ENCODE measurements at regions not wholly inside any gene's neighbourhood (a gene's known extent, or its start where the extent isn't known, plus 50 kb on each side); places are given as distances from the start of the nearest gene placed in this dataset.

DNA sequence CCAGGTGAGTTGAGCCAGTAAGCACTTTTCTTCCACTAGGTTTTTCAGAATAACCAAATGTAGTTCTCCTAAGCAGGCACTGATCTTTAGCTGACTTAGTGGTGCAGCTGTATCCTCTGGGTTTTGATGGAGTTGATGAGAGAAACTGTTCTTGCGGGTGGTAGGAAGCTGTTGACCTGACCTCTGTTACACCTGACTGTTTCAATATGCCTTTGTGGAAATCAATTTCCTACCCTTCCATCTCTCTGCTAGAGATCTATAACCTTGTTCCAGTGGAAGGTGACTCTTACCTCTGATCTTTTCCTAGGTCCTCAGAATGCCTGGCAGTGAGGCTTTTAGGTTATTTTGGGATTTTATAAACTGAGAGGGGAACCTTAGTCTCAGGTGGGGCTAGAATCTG, 51.6 kb upstream of the MACF1 start:
- Histone ChIP-seq H3K79me2 (ENCODE audit: control insufficient read depth, insufficient read depth, low read length) (peaks cover 2% of the 10 kb centered on the region; the same call in 1 of the 3 replicates), H3K9me1 (ENCODE audit: control insufficient read depth, insufficient read depth, low read length) (no peaks in the 10 kb centered on the region), H3K4me2 (ENCODE audit: insufficient read depth, low read length) (no peak overlapping the region), H3K27ac (ENCODE audit: extremely low read depth, low read depth, low read length) (no peak overlapping the region), H3K27me3 (ENCODE audit: control insufficient read depth in 2 of 2, insufficient read depth in 2 of 2, low read length in 2 of 2) (no peaks in the 10 kb centered on the region), H3K36me3 (ENCODE audit: control insufficient read depth, insufficient read depth, low read length) (no peaks in the 10 kb centered on the region), H3K4me1 (replicated peaks in 1 of 2; ENCODE audit: control insufficient read depth in 2 of 2, insufficient read depth in 2 of 2, low read length in 2 of 2) (peaks cover 7 to 30% of the 10 kb centered on the region in 2 experiments; a peak in 4 of 5 replicates), H3K9ac (ENCODE audit: insufficient read depth in 1 of 2, low read depth in 2 of 2, low read length in 2 of 2) (no peak overlapping the region), H4K20me1 (replicated peaks; ENCODE audit: control insufficient read depth, insufficient read depth, low read length) (no peaks in the 10 kb centered on the region), H3K4me3 (no peak overlapping the region), H2AFZ (ENCODE audit: low read depth, low read length) (no peak overlapping the region), H3K9me3 (replicated peaks; ENCODE audit: control insufficient read depth, insufficient read depth, low read depth, low read length) (no peaks in the 10 kb centered on the region)
- intact Hi-C loops (cut with micrococcal nuclease): no loop called here
- ATAC-seq: no peak
- in situ Hi-C loops (cut with MboI): no loop called here
- POLR2A ChIA-PET: interaction anchor here (2.1 kb wide), 1 partner anchor 12 kb away, joined by 7 read pairs; no protein-coding TSS in a partner anchor
- 80% methylated on average over 1 of the region's 1 CpG for WGBS (ENCODE audit: insufficient coverage, low coverage, missing lambda C conversion rate)
- no TSS peak for BruUV-seq (replicated peaks)
- TF ChIP-seq HCFC1 (IDR thresholded peaks at IDR 0.05; ENCODE audit: low read depth, low read length) (no peak), EP400 (IDR thresholded peaks at IDR 0.05) (no peak), ELF2 (CRISPR knock-in tag; IDR thresholded peaks at IDR 0.05) (no peak), CHD4 (IDR thresholded peaks at IDR 0.05; ENCODE audit: insufficient read depth, insufficient replicate concordance, low read depth, low read length, poor library complexity, severe bottlenecking) (no peak), ZNF764 (CRISPR knock-in tag; IDR thresholded peaks at IDR 0.05; ENCODE audit: low read depth) (no peak), ZKSCAN8 (CRISPR knock-in tag; IDR thresholded peaks at IDR 0.05) (no peak), ZNF282 (CRISPR knock-in tag; IDR thresholded peaks at IDR 0.05) (no peak), ZKSCAN3 (CRISPR knock-in tag; IDR thresholded peaks at IDR 0.05) (no peak), KLF10 (CRISPR knock-in tag; IDR thresholded peaks at IDR 0.05) (no peak), HDGF (IDR thresholded peaks at IDR 0.05) (no peak)
- TF ChIP-seq, protein P1, sequence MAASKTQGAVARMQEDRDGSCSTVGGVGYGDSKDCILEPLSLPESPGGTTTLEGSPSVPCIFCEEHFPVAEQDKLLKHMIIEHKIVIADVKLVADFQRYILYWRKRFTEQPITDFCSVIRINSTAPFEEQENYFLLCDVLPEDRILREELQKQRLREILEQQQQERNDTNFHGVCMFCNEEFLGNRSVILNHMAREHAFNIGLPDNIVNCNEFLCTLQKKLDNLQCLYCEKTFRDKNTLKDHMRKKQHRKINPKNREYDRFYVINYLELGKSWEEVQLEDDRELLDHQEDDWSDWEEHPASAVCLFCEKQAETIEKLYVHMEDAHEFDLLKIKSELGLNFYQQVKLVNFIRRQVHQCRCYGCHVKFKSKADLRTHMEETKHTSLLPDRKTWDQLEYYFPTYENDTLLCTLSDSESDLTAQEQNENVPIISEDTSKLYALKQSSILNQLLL (CRISPR knock-in tag; IDR thresholded peaks at IDR 0.05; ENCODE audit: borderline replicate concordance): no peak
- CTCF ChIA-PET (ENCODE audit: low intra/inter-chr PET ratio): no interaction called here
- no peak for FAIRE-seq
- DNase-seq (ENCODE audit: extremely low read depth in 1 of 4, low spot score in 3 of 4): no peak
